Stimulated activated CD8-positive, alpha-beta memory T cell treated with anti-CD3 and anti-CD28 coated beads, Interleukin-12 subunit alpha, Interleukin-12 subunit beta, amount 100 ng/mL, for 24 hours (primary cell): ENCODE measurements at regions not wholly inside any gene's neighbourhood (a gene's known extent, or its start where the extent isn't known, plus 50 kb on each side); places are given as distances from the start of the nearest gene placed in this dataset.

Source experiments
- DNase-seq: peaks from one replicate; pipeline ENCODE4 v3.0.0-alpha.2; 2020; ENCODE audit errors: extremely low read depth

DNA sequence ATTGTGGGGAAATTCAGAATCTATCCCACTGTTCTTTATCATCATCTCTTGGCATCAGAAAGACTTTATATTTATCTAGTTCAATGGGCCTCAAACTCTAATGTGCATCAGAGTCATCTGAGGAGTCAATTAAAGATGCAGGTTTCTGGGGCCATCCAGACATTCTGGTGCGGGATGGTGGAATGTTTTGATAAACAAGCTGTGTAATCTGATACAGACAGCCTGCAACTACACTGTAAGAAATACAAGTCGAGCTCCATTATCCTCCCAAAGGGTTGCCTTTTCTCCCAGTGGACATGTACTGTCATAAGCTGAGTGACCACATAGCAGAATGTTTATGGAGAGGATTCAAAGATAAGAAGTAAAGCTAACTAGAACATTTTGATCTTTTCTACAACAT lies 515.3 kb upstream of the DCC start:
- DNase-seq: no peak

DNA sequence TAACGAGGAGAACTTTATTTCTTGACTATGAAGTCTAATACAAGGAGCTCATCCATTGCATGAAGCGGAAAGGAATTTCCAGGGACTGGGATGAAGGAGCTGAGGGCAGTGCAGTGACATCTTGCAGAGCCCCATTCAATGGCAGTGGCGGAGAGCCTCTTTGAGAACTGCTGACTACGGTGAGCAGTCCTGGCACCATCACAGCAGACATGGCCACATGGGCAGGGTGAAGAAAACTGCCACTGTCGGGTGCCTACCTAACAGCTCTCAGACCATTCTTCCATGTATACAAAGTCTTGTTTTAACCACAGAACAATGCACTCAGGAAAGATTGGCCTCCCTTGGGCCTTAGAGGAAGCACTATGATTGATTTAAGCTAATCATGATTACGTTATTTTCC lies 506.1 kb upstream of the DCC start:
- DNase-seq: no peak

GRCh38 chr18:51848702-51849101 lies 491.3 kb upstream of the DCC start:
- no peak for DNase-seq

- DNase-seq: no peak
These were observed 487.3 kb upstream of the DCC start for GRCh38 chr18:51852681-51853080.

DNA sequence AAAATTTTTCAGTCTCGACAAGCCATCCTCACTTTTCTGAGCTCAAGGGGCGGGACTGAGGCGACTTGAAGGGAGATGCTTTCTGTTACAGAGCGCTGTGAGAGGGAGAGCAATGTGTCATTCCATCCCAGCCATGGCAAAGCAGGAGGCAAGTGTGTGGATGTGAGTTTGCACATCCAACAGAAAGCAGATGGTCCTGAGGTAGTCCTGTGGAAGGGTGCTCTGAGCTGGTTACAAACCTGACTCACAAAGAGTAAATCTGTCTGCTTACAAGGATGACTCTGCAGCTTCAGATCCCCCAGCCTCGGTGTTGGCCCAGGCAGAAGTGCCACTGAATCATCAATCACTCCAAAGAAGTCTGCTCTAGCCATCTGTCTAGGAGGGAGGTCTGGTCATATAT lies 482.0 kb upstream of the DCC start:
- DNase-seq: no peak

DNA sequence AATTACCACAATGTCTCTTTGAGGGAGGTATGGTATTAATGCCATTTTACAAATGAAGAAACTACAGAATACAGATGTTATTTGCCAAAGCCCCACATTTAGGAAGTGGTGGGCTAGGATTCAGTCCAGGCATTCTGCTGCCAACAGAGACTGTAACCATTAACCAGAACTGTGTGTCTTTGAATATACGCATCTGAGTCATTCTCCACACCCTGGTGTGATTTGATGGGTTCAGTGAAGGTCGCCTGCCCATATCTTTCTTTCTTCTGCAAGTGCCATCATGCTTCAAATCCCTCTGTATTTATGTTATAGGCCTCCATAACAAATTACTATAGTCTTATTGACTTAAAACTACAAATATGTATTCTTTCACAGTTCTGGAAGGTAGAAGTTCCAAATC lies 479.0 kb upstream of the DCC start:
- DNase-seq: no peak

- no peak for DNase-seq
These were observed 477.8 kb upstream of the DCC start for GRCh38 chr18:51862051-51862715.

- no peak for DNase-seq
These were observed 475.6 kb upstream of the DCC start for GRCh38 chr18:51864219-51864965.

- no peak for DNase-seq
These were observed 474.5 kb upstream of the DCC start for GRCh38 chr18:51865538-51865937.

DNA sequence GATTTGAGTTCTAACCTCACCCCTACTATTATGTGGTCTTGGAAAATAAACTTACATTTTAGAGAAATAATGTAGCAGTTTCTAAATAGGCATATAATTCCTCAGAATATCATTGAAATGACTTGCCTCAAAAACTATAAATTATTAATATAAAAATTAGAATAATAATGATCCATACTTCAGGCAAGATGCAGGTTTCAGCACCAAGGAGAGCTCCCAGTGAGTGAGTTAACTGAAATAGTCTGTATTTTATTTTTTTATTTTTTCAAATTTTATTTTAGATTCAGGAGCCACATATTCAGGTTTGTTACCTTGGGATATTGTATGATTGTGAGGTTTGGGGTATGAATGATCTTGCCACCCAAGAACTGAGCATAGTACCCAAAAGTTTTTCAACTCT lies 472.2 kb upstream of the DCC start:
- no peak for DNase-seq

GRCh38 chr18:51878724-51879123 lies 461.3 kb upstream of the DCC start:
- no peak for DNase-seq

GRCh38 chr18:51879329-51879728 lies 460.7 kb upstream of the DCC start:
- no peak for DNase-seq

DNA sequence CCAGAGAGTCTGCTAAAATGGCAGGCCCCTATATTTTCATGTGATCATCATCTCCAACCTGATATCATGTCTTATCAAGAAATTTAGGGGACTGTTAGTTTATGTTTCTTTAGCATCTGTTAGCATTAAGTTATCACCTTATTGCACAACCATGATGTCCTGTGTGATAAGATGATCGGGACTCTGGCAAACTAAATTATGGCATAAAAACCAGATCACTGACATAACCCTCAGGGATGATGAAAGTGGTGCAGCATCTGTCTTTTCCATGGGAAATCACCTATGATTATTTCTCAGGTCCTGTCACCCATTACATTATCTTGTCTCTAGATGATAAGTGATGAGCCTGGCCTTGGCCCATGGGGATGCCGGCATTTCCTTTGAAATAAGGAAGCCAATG lies 458.6 kb upstream of the DCC start:
- no peak for DNase-seq

DNA sequence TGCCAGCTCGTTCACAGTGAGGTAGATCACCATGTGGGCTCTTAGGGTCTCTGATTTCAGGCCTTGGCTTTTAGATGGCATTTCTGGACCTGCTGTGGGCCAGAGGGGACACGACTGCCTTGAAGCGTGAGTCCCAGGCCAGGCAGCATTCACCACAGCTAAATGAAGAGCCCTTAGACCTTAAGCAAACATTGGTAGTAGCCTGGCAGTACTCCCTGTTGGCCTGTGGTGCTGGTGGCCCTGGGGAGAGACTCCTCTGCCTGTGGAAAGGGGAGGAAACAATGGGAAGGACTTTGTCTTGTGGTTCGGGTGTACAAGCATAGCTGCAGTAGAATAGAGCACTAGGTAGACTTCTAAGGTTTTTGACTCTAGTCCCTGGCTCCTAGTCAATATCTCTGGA lies 456.0 kb upstream of the DCC start:
- DNase-seq: no peak

- no peak for DNase-seq
These were observed 449.2 kb upstream of the DCC start for GRCh38 chr18:51890762-51891161.

- DNase-seq: no peak
These were observed 448.1 kb upstream of the DCC start for GRCh38 chr18:51891876-51892275.

DNA sequence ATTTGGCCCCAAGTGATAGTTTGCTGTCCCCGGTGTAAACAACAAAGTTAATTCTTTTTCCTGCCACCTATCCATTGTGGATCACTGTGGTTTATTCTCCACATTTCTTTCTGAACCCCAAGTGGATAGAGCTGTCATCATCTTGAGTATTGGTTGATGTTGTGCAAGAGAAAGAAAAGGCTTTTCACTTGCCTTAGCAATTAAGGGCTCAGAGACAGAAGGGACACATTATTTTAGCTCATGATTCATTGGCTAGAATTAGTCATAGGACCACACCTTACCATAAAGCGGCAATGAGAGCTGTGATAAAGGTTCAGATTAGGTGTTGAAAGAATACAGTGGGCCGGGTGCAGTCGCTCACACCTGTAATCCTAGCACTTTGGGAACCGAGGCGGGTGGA lies 442.1 kb upstream of the DCC start:
- DNase-seq: no peak

- no peak for DNase-seq
These were observed 432.1 kb upstream of the DCC start for GRCh38 chr18:51907687-51908597.

- no peak for DNase-seq
These were observed 431.4 kb upstream of the DCC start for GRCh38 chr18:51908598-51908944.

- DNase-seq: no peak
These were observed 428.4 kb upstream of the DCC start for GRCh38 chr18:51911584-51911983.

- no peak for DNase-seq
These were observed 427.6 kb upstream of the DCC start for GRCh38 chr18:51912381-51912780.

DNA sequence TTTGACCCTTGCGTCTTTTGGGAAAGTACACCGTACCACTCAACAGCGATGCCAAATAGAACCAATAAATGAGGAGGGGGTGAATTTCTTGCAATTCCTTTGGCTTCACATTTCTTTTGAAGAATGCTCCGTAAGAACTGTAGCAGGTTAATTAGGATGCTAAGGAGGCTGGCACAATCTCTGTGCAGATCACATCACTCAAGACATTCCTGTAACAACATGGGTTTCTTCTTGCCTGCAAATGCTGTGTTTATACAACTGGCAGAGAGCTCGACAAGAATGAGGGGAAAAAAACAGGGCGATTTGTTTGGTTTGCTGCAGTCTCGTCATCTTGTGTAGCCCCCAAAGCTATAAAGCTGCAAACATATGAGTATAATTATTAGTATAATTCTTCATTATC lies 424.8 kb upstream of the DCC start:
- DNase-seq: no peak

- DNase-seq: no peak
These were observed 418.1 kb upstream of the DCC start for GRCh38 chr18:51921862-51922261.
